Activated T-cell treated with anti-CD3 and anti-CD28 coated beads, Interleukin-2, amount 50 U/mL, for 72 hours (primary cell): ENCODE measurements at regions not wholly inside any gene's neighbourhood (a gene's known extent, or its start where the extent isn't known, plus 50 kb on each side); places are given as distances from the start of the nearest gene placed in this dataset.
A peak's percentile ranks its signal among the peaks of the same experiment; 100 is the strongest.
"Not testable (repeated sequence)": the region's sequence is repeated elsewhere in the genome, so short reads cannot be mapped to it uniquely, and the experiment has no call there.

Experiments
- ATAC-seq, 2 donors: fragments of 150-1000 bp; cut with Tn5 transposase; replicated peaks in 1 of 2; 2 replicates each; pipeline ENCODE4 v1.10.0; 2021; ENCODE audit warnings: moderate library complexity in 2 of 2, mild to moderate bottlenecking in 1 of 2
- DNase-seq, 2 donors: peaks; one replicate each; pipeline ENCODE4 v3.0.0; 2021 to 2022; ENCODE audit warnings: mixed read lengths in 1 of 2
- H3K27ac Mint-ChIP-seq: one replicate; pipeline ENCODE4 v1.8.0; 2022; ENCODE audit warnings: mild to moderate bottlenecking, moderate library complexity, mixed read lengths
- H3K27me3 Mint-ChIP-seq: one replicate; pipeline ENCODE4 v1.8.0; 2022; ENCODE audit warnings: low read depth, mixed read lengths
- H3K36me3 Mint-ChIP-seq, 2 donors: one replicate each; pipeline ENCODE4 v1.8.0; 2022; ENCODE audit warnings: mixed read lengths in 2 of 2, mild to moderate bottlenecking in 1 of 2; ENCODE audit not compliant: insufficient read depth in 2 of 2
- H3K4me1 Mint-ChIP-seq: one replicate; pipeline ENCODE4 v1.8.0; 2022; ENCODE audit warnings: low read depth, mixed read lengths
- H3K4me3 Mint-ChIP-seq, 2 donors: one replicate each; pipeline ENCODE4 v1.8.0; 2022; ENCODE audit warnings: mild to moderate bottlenecking in 2 of 2, mixed read lengths in 2 of 2, moderate library complexity in 2 of 2
- H3K9me3 Mint-ChIP-seq, 2 donors: one replicate each; pipeline ENCODE4 v1.8.0; 2022; ENCODE audit warnings: mixed read lengths in 2 of 2

GRCh38 chr7:127478024-127478355 lies 85.5 kb upstream of the ZNF800 start:
- Mint-ChIP-seq H3K4me3 (no peak overlapping the region), H3K27me3 (no peaks in the 10 kb centered on the region), H3K9me3 (no peaks in the 10 kb centered on the region), H3K27ac (no peak overlapping the region), H3K36me3 (no peaks in the 10 kb centered on the region), H3K4me1 (peaks cover 18% of the 10 kb centered on the region)
- ATAC-seq (no peak), DNase-seq (no peak)

GRCh38 chr7:127477295-127478023 lies 85.0 kb upstream of the ZNF800 start:
- Mint-ChIP-seq H3K4me3 (no peak overlapping the region), H3K9me3 (no peaks in the 10 kb centered on the region), H3K36me3 (no peaks in the 10 kb centered on the region), H3K4me1 (peaks cover 18% of the 10 kb centered on the region), H3K27ac (no peak overlapping the region), H3K27me3 (no peaks in the 10 kb centered on the region)
- DNase-seq (no peak), ATAC-seq (no peak)

- DNase-seq (no peak), ATAC-seq (no peak)
- H3K4me1 Mint-ChIP-seq = peaks cover 18% of the 10 kb centered on the region
- no peaks in the 10 kb centered on the region for H3K36me3 Mint-ChIP-seq
- no peak overlapping the region for H3K4me3 Mint-ChIP-seq
- no peak overlapping the region for H3K27ac Mint-ChIP-seq
- H3K9me3 Mint-ChIP-seq = no peaks in the 10 kb centered on the region
- no peaks in the 10 kb centered on the region for H3K27me3 Mint-ChIP-seq
Measured at GRCh38 chr7:127476618-127477017, 84.1 kb upstream of the ZNF800 start.

- Mint-ChIP-seq H3K9me3 (no peaks in the 10 kb centered on the region), H3K4me1 (peaks cover 18% of the 10 kb centered on the region), H3K4me3 (no peak overlapping the region), H3K27ac (no peak overlapping the region), H3K36me3 (no peaks in the 10 kb centered on the region), H3K27me3 (no peaks in the 10 kb centered on the region)
- DNase-seq = no peak
- ATAC-seq = no peak
Measured at GRCh38 chr7:127474457-127474856, 81.9 kb upstream of the ZNF800 start.

GRCh38 chr7:127473409-127473808 lies 80.9 kb upstream of the ZNF800 start:
- Mint-ChIP-seq H3K4me1 (peaks cover 15% of the 10 kb centered on the region), H3K9me3 (no peaks in the 10 kb centered on the region)
- ATAC-seq = no peak

GRCh38 chr7:127460077-127460476 lies 67.6 kb upstream of the ZNF800 start:
- peaks cover 1 to 5% of the 10 kb centered on the region in 2 donors for H3K9me3 Mint-ChIP-seq
- H3K36me3 Mint-ChIP-seq = peaks cover 1 to 2% of the 10 kb centered on the region in 2 donors
- ATAC-seq = no peak
- H3K27ac Mint-ChIP-seq = no peak overlapping the region
- H3K4me3 Mint-ChIP-seq = no peak overlapping the region
- no peaks in the 10 kb centered on the region for H3K4me1 Mint-ChIP-seq
- no peaks in the 10 kb centered on the region for H3K27me3 Mint-ChIP-seq
- no peak for DNase-seq

More at GRCh38 chr7:127473409-127473808, 80.9 kb upstream of the ZNF800 start:
- no peak for DNase-seq
- H3K27me3 Mint-ChIP-seq = no peaks in the 10 kb centered on the region
- no peak overlapping the region for H3K4me3 Mint-ChIP-seq
- no peaks in the 10 kb centered on the region for H3K36me3 Mint-ChIP-seq
- no peak overlapping the region for H3K27ac Mint-ChIP-seq

- not testable (repeated sequence) for H3K27me3 Mint-ChIP-seq, DNase-seq, H3K27ac Mint-ChIP-seq, ATAC-seq, H3K36me3 Mint-ChIP-seq, H3K4me3 Mint-ChIP-seq, H3K9me3 Mint-ChIP-seq, H3K4me1 Mint-ChIP-seq
Measured at GRCh38 chr7:127451258-127451657, 58.8 kb upstream of the ZNF800 start.

GRCh38 chr7:127448566-127448965 lies 56.1 kb upstream of the ZNF800 start:
- Mint-ChIP-seq H3K4me1 (peaks cover 10% of the 10 kb centered on the region), H3K27me3 (no peaks in the 10 kb centered on the region), H3K36me3 (peaks cover 3 to 7% of the 10 kb centered on the region in 2 donors), H3K4me3 (no peak overlapping the region), H3K9me3 (peaks cover 4 to 5% of the 10 kb centered on the region in 2 donors), H3K27ac (no peak overlapping the region)
- ATAC-seq (no peak), DNase-seq (no peak)

- Mint-ChIP-seq H3K4me3 (no peak overlapping the region), H3K36me3 (peaks cover 3 to 7% of the 10 kb centered on the region in 2 donors), H3K27ac (no peak overlapping the region), H3K9me3 (peaks cover 4 to 5% of the 10 kb centered on the region in 2 donors), H3K4me1 (peaks cover 10% of the 10 kb centered on the region), H3K27me3 (no peaks in the 10 kb centered on the region)
- ATAC-seq = peak; percentile 91 to 95
- peak; percentile 39 to 52 for DNase-seq
Measured at GRCh38 chr7:127447326-127447945, 54.9 kb upstream of the ZNF800 start.

GRCh38 chr7:127446842-127447241 lies 54.3 kb upstream of the ZNF800 start:
- Mint-ChIP-seq H3K36me3 (peaks cover 0 to 3% of the 10 kb centered on the region in 2 donors), H3K4me1 (peaks cover 10% of the 10 kb centered on the region), H3K4me3 (no peak overlapping the region), H3K27ac (no peak overlapping the region), H3K9me3 (no peaks in the 10 kb centered on the region), H3K27me3 (no peaks in the 10 kb centered on the region)
- DNase-seq (no peak), ATAC-seq (no peak)
